Right renal cortex interstitium (tissue), 3 donors: ENCODE measurements at regions not wholly inside any gene's neighbourhood (a gene's known extent, or its start where the extent isn't known, plus 50 kb on each side); places are given as distances from the start of the nearest gene placed in this dataset.
"Not testable (repeated sequence)": the region's sequence is repeated elsewhere in the genome, so short reads cannot be mapped to it uniquely, and the experiment has no call there.

Source experiments
- DNase-seq, 3 donors: peaks; one replicate each; pipeline ENCODE4 v3.0.0-alpha.2; 2013; ENCODE audit warnings: low read depth in 3 of 3, low spot score in 2 of 3

- not testable (repeated sequence) for DNase-seq
Observed at GRCh38 chr21:27891495-27891894, 924.6 kb upstream of the ADAMTS5 start.

- DNase-seq = not testable (repeated sequence)
Observed at GRCh38 chr21:27887808-27888455, 921.0 kb upstream of the ADAMTS5 start.

- no peak for DNase-seq
Observed at GRCh38 chr21:27885296-27885711, 918.4 kb upstream of the ADAMTS5 start.

DNA sequence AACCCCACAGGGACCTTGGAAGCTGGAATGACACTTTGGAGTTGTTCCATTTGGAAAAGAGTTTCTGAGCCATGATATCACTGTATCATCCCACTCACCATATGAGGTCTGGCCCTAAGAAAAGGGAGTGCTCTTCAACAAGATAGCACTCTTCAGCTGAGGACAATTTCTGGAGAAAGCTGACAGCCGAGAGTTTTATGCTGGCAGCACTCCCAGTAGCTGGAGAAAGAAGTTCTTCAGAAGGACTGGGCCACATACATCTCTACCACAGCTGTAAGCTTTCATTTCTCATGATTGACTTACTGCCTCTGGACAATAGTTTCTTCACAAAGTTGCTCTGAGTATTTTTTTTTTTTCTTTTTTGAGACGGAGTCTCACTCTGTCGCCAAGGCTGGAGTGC, 914.4 kb upstream of the ADAMTS5 start:
- DNase-seq = not testable (repeated sequence)

GRCh38 chr21:27872411-27872810, 905.5 kb upstream of the ADAMTS5 start:
- DNase-seq = not testable (repeated sequence)

DNA sequence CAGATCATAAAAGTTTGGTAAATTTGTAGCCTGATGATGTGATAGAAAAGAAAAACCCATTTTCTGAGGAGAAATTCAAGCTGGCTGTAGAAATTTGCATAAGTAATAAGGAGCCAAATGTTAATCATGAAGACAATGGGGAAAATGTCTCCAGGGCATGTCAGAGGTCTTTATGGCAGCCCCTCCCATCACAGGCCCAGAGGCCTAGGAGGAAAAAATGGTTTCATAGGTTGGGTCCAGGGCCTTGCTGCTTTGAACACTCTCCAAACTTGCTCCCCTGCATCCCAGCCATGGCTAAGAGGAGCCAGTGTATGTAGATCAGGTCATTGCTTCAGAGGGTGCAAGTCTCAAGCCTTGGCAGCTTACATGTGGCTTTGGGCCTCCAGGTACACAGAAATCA, 903.9 kb upstream of the ADAMTS5 start:
- not testable (repeated sequence) for DNase-seq

DNA sequence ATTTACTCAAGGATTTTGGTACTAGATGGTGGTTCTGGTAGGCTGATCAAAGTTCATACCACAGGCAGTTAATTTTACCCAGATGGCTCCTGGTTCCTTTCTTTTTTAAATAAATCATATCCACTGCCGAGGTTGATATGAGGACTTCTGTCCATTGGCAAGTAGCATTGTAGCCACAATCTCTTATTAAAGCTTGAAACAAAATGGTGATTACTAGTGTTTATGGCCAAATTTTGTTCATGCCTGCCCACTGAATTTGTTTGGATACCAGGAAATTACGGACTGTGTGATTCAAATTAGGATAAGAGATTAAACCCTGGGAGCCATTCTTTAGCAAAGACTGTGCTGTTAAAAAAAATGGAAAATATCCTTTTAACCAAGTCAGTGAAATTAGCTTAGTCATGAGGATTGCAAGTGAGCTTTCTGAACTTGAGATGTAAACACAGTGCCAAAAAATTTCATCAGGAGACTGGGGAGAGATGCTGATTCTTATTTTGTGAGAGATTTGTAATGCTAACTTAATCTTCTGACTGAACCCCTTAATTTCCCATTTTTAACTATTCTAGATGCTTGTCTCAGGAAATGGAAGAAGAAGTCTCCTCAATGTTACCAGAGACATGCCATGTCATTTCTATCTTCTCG, 893.5 kb upstream of the ADAMTS5 start:
- DNase-seq = not testable (repeated sequence)

DNA sequence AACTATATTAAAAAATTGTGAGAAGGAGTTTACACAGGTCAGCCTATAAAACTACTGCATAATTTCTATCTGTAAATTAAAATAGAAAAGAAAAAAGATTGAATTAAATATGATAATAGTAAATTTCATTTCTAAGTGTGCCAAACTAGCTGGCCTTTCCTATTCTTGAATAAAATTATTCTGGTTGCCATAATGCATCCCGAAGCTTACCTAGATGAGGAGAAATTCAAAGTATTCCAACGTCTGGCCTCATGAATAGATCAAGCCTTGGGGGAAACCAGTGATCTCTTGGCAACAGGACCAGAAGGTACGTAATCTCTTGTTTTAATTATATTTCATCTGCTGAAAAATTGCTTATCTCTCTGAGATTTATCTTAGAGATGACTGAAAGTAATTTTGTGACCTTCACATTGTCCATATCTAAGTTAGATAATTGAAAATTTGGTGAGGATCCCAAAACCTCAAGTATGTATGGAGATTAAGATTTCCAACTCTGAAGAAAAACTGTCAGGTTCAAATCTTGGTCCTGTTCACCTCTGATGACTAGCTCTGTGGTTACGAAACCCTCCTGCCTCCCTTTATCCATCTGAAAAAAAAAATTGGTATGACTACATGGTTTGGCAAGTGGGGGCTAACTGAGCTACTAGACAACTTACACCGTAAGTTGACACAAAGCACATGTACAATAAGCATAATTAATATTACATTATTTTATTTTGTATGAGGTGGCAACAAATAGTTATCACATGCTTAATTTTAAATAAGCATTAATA, 891.4 kb upstream of the ADAMTS5 start:
- DNase-seq = not testable (repeated sequence)

DNA sequence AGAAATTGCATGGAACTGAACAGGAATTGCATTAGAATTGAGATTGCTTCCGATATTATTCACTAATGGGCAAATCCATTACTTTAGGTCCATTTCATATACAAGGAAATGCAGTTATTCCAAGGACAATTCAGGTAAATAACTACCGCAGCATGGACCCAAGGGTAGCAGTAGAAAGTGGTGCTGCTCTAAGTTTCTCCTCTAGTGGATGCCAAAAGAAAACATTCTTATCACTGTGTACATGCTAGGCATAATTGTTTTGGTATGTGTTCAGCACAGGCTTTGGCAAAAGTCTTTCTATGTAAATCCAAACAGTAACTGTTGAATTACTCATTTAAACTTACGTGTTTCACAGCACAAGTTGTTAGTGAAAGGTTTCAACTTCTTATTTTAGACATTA, 890.1 kb upstream of the ADAMTS5 start:
- not testable (repeated sequence) for DNase-seq

DNA sequence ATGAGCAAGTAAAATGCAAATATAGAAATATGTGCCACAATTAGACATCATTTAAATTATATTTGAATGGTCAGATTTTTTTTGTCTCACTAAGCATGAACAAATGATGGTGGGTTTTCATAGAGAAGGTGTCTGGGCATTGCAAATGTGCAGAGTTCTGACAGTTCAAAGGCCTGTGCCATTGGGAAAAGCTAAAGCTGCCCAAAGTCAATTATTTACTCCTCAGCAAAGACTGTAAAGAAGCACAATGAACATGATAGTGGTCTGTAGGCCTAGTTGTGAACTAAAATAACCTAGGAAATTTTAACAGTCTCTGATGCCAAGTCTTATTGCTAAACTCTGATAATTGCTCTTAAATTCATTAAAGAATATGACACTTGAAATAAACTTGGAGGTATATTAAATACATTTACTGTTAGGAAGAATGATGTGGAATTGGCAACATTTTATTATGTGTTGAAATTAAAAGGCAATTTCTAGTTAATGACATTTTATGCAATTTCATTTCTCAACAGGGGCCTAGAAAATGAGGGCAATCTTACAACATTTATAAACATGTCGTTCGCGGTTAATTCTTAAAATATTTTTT, 874.3 kb upstream of the ADAMTS5 start:
- DNase-seq = no peak

GRCh38 chr21:27840262-27840661, 873.4 kb upstream of the ADAMTS5 start:
- no peak for DNase-seq

DNA sequence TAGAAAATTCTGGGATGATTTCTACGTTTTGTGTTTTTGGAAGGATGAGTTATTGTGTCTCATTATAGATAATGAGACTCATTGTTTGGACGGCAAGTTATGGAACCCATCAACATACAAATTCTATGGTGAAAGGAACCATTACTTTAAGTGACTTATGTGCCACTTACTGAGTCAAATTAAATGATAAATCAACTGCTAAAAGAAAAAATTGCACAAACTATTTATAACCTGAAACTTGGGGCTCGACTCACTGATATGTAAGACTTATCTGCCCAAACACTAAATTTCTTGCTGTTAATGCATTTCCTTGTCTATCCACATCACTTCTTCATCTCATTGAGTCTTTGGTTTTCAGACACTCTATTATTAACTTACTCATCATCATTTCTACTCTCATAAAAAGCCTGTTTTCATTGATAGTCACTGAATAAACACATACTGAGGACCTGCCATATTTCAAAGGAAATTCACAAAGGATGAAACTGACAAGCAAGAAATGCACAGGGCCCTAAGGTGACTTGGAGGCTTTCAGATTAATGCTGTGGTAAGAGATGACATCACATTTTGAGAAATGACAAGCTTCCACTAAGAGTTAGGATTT, 872.7 kb upstream of the ADAMTS5 start:
- no peak for DNase-seq

DNA sequence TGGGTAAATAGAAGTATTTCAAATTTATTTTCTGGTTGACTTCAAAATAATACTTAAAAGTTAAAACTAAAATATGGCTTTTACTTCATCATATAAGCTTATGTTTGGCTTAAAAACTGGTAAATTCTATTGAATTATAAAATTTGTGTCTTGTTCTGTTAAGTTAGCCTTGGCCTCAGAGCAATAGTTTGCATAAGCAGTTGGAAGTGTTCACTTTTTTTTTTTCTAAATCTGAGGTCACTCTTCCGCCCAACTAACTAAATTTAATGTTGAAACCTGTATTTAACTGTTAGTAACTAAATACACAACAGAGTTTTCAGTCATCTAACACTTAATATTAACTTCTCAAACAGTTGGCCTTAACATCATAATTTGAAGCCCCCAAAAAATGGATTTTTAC, 871.7 kb upstream of the ADAMTS5 start:
- DNase-seq = no peak

DNA sequence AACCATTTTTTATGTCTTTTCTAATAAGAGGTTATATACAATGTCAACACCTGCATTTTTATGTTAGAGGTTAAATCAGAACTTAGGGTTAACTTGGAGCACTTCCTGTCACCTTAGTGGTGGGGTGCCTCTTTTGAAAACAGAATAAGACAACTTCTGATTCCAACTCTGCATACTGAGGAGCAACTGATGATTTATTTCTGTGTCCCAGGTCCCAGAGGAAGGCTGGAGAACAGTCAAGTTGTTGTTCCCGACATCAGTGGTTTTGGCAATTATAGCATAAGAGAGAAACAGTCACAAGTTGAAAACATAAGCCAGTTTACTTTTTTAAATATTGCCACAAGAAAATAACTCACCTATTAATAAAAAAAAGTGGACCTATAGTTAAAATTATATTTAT, 871.0 kb upstream of the ADAMTS5 start:
- no peak for DNase-seq

GRCh38 chr21:27833298-27833697, 866.4 kb upstream of the ADAMTS5 start:
- DNase-seq = no peak

GRCh38 chr21:27831816-27832569, 865.1 kb upstream of the ADAMTS5 start:
- DNase-seq = no peak

DNA sequence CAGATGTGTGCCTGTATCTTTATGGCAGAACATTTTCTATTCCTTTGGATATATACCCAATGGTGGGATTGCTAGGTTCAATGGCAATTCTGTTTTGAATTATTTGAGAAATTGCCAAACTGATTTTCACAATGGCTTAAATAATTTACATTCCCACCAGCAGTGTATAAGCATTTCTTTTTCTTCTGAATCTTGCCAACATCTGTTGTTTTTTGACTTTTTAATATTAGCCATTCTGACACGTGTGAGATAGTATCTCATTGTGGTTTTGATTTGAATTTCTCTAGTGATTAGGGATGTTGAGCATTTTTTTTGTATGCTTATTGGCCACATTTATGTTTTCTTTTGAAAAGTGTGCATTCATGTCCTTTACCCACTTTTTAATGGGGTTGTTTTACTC, 864.3 kb upstream of the ADAMTS5 start:
- DNase-seq = no peak

- no peak for DNase-seq
Observed at GRCh38 chr21:27827972-27828371, 861.1 kb upstream of the ADAMTS5 start.

DNA sequence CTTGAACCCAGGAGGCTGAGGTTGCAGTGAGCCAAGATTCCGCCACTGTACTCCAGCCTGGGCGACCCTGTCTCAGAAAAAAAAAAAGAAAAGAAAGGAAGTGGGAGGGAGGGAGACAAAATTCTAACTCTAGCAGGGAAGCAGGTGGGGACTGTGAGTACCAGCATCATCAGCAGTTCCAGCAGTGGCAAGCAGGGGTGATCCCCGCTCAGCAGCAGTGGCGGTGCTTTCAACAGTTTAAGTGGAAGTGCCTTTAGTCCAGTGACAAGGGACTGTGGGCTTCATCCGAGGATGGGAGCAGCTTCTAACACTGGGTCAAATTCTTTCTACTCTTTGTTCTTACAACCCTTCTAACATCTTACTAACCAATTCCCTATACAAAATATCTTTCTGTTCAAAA, 858.1 kb upstream of the ADAMTS5 start:
- no peak for DNase-seq

GRCh38 chr21:27823652-27824201, 856.8 kb upstream of the ADAMTS5 start:
- DNase-seq = no peak
